ENCODE measurements at regions not wholly inside any gene's neighbourhood (a gene's known extent, or its start where the extent isn't known, plus 50 kb on each side); places are given as distances from the start of the nearest gene placed in this dataset.

- DNase-seq: no peak
- 95 to 96% methylated on average over 4 to 5 of the region's 5 CpGs for whole genome bisulfite sequencing, 2 experiments (ENCODE audit: insufficient coverage in 1 of 2, insufficient read length in 1 of 2)
- no peak for TF ChIP-seq CTCF (conservative IDR thresholded peaks at IDR 0.05)
- Histone ChIP-seq H3K27me3 (ENCODE audit: control insufficient read depth, insufficient read depth, low read length, poor library complexity, severe bottlenecking) (peaks cover 11% of the 10 kb centered on the region), H3K36me3 (ENCODE audit: control insufficient read depth, insufficient read depth, low read length) (no peaks in the 10 kb centered on the region), H3K4me1 (ENCODE audit: control insufficient read depth, insufficient read depth, low read length) (no peaks in the 10 kb centered on the region), H3K9me3 (ENCODE audit: control insufficient read depth, low read length) (no peaks in the 10 kb centered on the region), H3K9ac (ENCODE audit: extremely low read depth, low read length, poor library complexity, severe bottlenecking) (no peak overlapping the region), H3K4me3 (ENCODE audit: low read length) (no peak overlapping the region), H3K27ac (ENCODE audit: low read depth, low read length) (no peak overlapping the region)
- peaks cover 17% of the 10 kb centered on the region for H3K27me3 Mint-ChIP-seq (ENCODE audit: insufficient read depth)
- H3K4me1 Mint-ChIP-seq: peaks cover 5% of the 10 kb centered on the region
- H3K4me3 Mint-ChIP-seq: no peak overlapping the region
- no peaks in the 10 kb centered on the region for H3K36me3 Mint-ChIP-seq (ENCODE audit: low read depth)
- peaks cover 9% of the 10 kb centered on the region for H3K9me3 Mint-ChIP-seq
- no peak overlapping the region for H3K27ac Mint-ChIP-seq
Measured at GRCh38 chr4:13830449-13830848, 202.9 kb upstream of the BOD1L1 start.

GRCh38 chr4:13833171-13833804 lies 205.8 kb upstream of the BOD1L1 start:
- no peak for DNase-seq
- H3K4me3 Mint-ChIP-seq: no peak overlapping the region
- H3K4me1 Mint-ChIP-seq: peaks cover 5% of the 10 kb centered on the region
- H3K9me3 Mint-ChIP-seq: peaks cover 6% of the 10 kb centered on the region
- 89 to 96% methylated on average over 3 to 4 of the region's 4 CpGs for WGBS, 2 experiments (ENCODE audit: insufficient coverage in 1 of 2, insufficient read length in 1 of 2)
- Histone ChIP-seq H3K27me3 (ENCODE audit: control insufficient read depth, insufficient read depth, low read length, poor library complexity, severe bottlenecking) (peaks cover 11% of the 10 kb centered on the region), H3K36me3 (ENCODE audit: control insufficient read depth, insufficient read depth, low read length) (no peaks in the 10 kb centered on the region), H3K9me3 (ENCODE audit: control insufficient read depth, low read length) (no peaks in the 10 kb centered on the region), H3K4me1 (ENCODE audit: control insufficient read depth, insufficient read depth, low read length) (no peaks in the 10 kb centered on the region), H3K27ac (ENCODE audit: low read depth, low read length) (no peak overlapping the region), H3K9ac (ENCODE audit: extremely low read depth, low read length, poor library complexity, severe bottlenecking) (no peak overlapping the region), H3K4me3 (ENCODE audit: low read length) (no peak overlapping the region)
- no peak for TF ChIP-seq CTCF (conservative IDR thresholded peaks at IDR 0.05)
- H3K36me3 Mint-ChIP-seq (ENCODE audit: low read depth): no peaks in the 10 kb centered on the region
- H3K27ac Mint-ChIP-seq: no peak overlapping the region
- H3K27me3 Mint-ChIP-seq (ENCODE audit: insufficient read depth): peaks cover 17% of the 10 kb centered on the region

- Histone ChIP-seq H3K9ac (ENCODE audit: extremely low read depth, low read length, poor library complexity, severe bottlenecking) (no peak overlapping the region), H3K4me1 (ENCODE audit: control insufficient read depth, insufficient read depth, low read length) (no peaks in the 10 kb centered on the region), H3K27ac (ENCODE audit: low read depth, low read length) (no peak overlapping the region), H3K36me3 (ENCODE audit: control insufficient read depth, insufficient read depth, low read length) (no peaks in the 10 kb centered on the region), H3K27me3 (ENCODE audit: control insufficient read depth, insufficient read depth, low read length, poor library complexity, severe bottlenecking) (peaks cover 11% of the 10 kb centered on the region), H3K4me3 (ENCODE audit: low read length) (no peak overlapping the region), H3K9me3 (ENCODE audit: control insufficient read depth, low read length) (no peaks in the 10 kb centered on the region)
- peaks cover 12% of the 10 kb centered on the region for H3K27me3 Mint-ChIP-seq (ENCODE audit: insufficient read depth)
- H3K4me1 Mint-ChIP-seq: peaks cover 5% of the 10 kb centered on the region
- TF ChIP-seq CTCF (conservative IDR thresholded peaks at IDR 0.05): no peak
- 74 to 78% methylated on average over 2 to 6 of the region's 6 CpGs for WGBS, 2 experiments (ENCODE audit: insufficient coverage in 1 of 2, insufficient read length in 1 of 2)
- peaks cover 6% of the 10 kb centered on the region for H3K9me3 Mint-ChIP-seq
- no peak for DNase-seq
- no peak overlapping the region for H3K27ac Mint-ChIP-seq
- no peak overlapping the region for H3K4me3 Mint-ChIP-seq
- H3K36me3 Mint-ChIP-seq (ENCODE audit: low read depth): no peaks in the 10 kb centered on the region
Measured at GRCh38 chr4:13836946-13837912, 209.7 kb upstream of the BOD1L1 start.
